Skeletal muscle satellite cell (primary cell): ENCODE measurements at regions not wholly inside any gene's neighbourhood (a gene's known extent, or its start where the extent isn't known, plus 50 kb on each side); places are given as distances from the start of the nearest gene placed in this dataset.
A peak's percentile ranks its signal among the peaks of the same experiment; 100 is the strongest.
"Not testable (repeated sequence)": the region's sequence is repeated elsewhere in the genome, so short reads cannot be mapped to it uniquely, and the experiment has no call there.

Experiments used
- H3K27me3 ChIP-seq: 2 replicates; pipeline ENCODE4 v1.7.0; 2013; ENCODE audit warnings: low read length; ENCODE audit not compliant: control insufficient read depth, insufficient read depth
- H3K36me3 ChIP-seq: 2 replicates; pipeline ENCODE4 v1.7.0; 2013; ENCODE audit warnings: mild to moderate bottlenecking, control low read depth, low read length; ENCODE audit not compliant: insufficient read depth
- H3K4me1 ChIP-seq: 2 replicates; pipeline ENCODE4 v1.7.0; 2013; ENCODE audit warnings: low read length; ENCODE audit not compliant: control insufficient read depth, insufficient read depth
- H3K4me2 ChIP-seq: 2 replicates; pipeline ENCODE4 v1.7.0; 2013; ENCODE audit warnings: mild to moderate bottlenecking, low read length
- H3K4me3 ChIP-seq: 2 replicates; pipeline ENCODE4 v1.7.0; 2013; ENCODE audit warnings: low read length
- H3K9ac ChIP-seq: 2 replicates; pipeline ENCODE4 v1.7.0; 2013; ENCODE audit warnings: mild to moderate bottlenecking, low read depth, low read length, moderate library complexity
- H3K9me3 ChIP-seq: replicated peaks from 2 replicates; pipeline ENCODE4 v1.7.0; 2013; ENCODE audit warnings: mild to moderate bottlenecking, control low read depth, low read length

DNA sequence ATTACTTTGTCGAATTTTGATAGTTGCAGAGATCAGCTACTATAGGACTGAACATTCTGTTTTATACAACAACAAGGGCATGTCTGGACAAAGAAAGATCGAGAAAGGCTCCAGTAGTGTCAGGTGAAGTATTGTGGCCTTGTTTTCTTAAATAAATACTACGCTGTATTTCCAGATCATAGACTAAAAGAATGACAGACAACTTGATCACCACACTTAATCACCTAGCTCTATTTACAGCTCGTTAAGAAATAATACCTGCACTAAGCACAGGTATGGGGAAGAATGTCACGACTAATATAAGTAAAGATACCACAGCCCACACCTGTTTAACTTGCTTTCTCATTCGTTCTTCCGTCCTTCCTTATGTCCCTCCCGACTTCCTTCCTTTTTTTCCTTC, 269.2 kb downstream of the HGF start:
- no peaks in the 10 kb centered on the region for H3K9me3 ChIP-seq
- no peaks in the 10 kb centered on the region for H3K36me3 ChIP-seq
- no peak overlapping the region for H3K4me3 ChIP-seq
- no peak overlapping the region for H3K9ac ChIP-seq
- H3K4me1 ChIP-seq = peaks cover 16% of the 10 kb centered on the region
- H3K4me2 ChIP-seq = no peak overlapping the region
- H3K27me3 ChIP-seq = no peaks in the 10 kb centered on the region

DNA sequence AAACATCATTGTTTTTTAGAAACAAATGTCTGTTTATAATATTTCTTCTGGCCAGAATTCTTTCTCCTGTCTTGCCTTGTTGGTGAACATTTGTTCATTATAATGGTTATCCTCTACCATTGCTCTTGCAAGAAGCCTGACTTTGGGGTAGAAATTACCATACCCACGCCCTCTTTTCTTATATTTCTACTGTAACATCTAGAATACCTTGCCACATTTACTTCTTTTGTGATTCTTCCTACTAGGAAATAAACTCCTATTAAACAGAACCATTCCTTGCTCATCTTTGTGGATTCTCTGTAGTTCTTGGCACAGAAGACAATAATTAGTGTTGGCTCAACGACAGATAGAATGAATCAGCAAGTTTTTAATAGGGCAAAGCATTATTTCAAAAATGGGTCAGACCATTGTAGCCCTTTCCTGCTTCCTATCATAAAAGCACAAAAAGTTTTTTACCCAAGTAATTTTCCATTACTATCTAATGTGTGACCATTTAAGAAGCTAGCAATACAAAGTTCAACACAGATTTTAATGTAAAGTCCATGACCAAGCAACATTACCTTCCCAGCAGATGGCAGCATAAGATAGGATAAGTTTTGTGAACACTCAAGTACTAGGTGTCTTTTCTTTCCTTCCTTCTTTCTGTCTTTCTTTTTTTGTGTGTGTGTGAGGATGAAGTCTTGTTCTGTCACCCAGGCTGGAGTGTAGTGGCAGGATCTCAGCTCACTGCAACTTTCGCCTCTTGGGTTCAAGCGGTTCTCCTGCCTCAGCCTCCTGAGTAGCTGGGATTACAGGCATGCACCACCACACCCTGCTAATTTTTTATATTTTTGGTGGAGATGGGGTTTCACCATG, 270.4 kb downstream of the HGF start:
- Histone ChIP-seq H3K4me3 (no peak overlapping the region), H3K9me3 (no peaks in the 10 kb centered on the region), H3K27me3 (no peaks in the 10 kb centered on the region), H3K36me3 (no peaks in the 10 kb centered on the region), H3K4me1 (peaks cover 16% of the 10 kb centered on the region), H3K9ac (peak overlapping the region; percentile 15), H3K4me2 (peak overlapping the region; percentile 23)

DNA sequence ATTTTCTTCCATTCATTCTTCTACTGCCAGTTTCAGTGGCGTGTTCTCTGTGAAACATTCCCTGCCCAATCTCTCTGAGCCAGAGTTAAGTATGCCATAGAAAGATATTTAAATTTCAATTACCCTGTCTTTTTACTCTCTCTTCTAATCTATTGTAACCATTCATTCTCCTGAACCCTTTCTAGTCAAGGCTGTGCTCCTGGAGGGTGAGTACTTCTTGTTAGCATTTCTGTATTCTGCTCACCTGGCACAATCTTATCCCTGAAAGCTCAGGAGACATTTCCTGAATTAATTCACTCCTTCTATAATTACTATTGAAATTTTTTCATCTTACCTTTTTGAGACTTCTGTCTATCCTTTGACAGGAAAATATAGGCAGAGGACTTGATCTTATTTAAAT, 271.7 kb downstream of the HGF start:
- H3K36me3 ChIP-seq = no peaks in the 10 kb centered on the region
- no peak overlapping the region for H3K4me2 ChIP-seq
- H3K9ac ChIP-seq = no peak overlapping the region
- no peak overlapping the region for H3K4me3 ChIP-seq
- no peaks in the 10 kb centered on the region for H3K27me3 ChIP-seq
- H3K4me1 ChIP-seq = peaks cover 16% of the 10 kb centered on the region
- H3K9me3 ChIP-seq = no peaks in the 10 kb centered on the region

DNA sequence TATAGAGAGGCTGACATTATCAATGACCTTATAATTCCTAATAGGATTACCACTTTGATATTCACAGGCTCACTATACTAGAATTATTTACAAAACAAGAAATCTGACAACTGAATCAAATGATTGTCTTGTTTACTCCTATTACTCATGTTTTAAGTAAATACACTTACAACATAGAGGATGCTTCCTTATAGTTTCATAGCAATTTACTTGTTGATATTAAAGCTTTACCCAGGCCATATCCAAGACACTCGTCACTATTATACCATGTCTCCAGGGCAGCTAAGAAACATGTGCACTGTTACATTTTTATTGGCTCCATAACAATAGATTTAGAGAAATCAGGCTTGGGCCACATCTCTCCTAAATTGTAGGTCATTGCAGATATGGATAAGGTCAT, 276.9 kb downstream of the HGF start:
- H3K4me3 ChIP-seq = no peak overlapping the region
- H3K27me3 ChIP-seq = no peaks in the 10 kb centered on the region
- H3K9me3 ChIP-seq = no peaks in the 10 kb centered on the region
- no peaks in the 10 kb centered on the region for H3K4me1 ChIP-seq
- no peaks in the 10 kb centered on the region for H3K36me3 ChIP-seq
- no peak overlapping the region for H3K4me2 ChIP-seq
- H3K9ac ChIP-seq = no peak overlapping the region

DNA sequence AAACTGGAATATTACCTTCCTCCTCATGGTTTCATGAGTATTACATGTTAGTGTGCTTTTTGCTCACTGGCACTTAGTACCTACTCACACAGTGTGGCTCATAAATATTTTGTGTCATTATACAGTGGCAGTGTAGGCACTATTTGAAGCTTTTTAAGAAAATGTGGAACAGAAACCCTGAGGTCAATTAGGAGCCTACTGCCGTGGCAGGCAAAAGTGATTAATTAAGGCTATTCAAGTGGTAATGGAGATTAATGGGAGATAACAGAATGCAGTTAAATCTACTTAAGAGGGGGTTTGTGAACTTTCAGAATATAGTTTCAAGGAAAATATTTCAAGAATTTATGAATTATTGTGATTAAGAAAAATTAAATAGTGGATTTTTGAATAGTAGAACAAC, 277.6 kb downstream of the HGF start:
- no peak overlapping the region for H3K4me3 ChIP-seq
- no peaks in the 10 kb centered on the region for H3K9me3 ChIP-seq
- no peaks in the 10 kb centered on the region for H3K27me3 ChIP-seq
- no peak overlapping the region for H3K9ac ChIP-seq
- H3K4me1 ChIP-seq = no peaks in the 10 kb centered on the region
- H3K4me2 ChIP-seq = no peak overlapping the region
- no peaks in the 10 kb centered on the region for H3K36me3 ChIP-seq

DNA sequence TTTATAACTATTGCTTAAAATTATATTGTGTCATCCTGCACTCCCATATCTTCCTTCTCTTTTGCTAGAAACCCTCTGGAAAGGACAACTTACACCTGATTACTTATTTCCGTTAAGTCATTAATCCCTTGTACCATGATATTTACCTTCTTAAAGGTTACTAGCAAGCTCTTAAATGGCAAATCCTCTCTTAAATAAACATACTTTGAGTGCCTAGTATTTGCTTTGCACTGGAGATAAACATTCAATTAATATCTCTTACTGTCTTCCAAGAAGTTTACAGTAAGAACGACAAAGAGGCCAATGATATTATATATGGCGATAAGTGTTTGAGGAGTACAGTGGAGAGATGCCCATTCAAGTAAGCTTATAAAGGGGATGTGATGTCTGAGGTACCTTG, 278.3 kb downstream of the HGF start:
- H3K4me3 ChIP-seq = no peak overlapping the region
- H3K9me3 ChIP-seq = no peaks in the 10 kb centered on the region
- H3K4me2 ChIP-seq = no peak overlapping the region
- H3K9ac ChIP-seq = no peak overlapping the region
- H3K36me3 ChIP-seq = no peaks in the 10 kb centered on the region
- no peaks in the 10 kb centered on the region for H3K27me3 ChIP-seq
- no peaks in the 10 kb centered on the region for H3K4me1 ChIP-seq

DNA sequence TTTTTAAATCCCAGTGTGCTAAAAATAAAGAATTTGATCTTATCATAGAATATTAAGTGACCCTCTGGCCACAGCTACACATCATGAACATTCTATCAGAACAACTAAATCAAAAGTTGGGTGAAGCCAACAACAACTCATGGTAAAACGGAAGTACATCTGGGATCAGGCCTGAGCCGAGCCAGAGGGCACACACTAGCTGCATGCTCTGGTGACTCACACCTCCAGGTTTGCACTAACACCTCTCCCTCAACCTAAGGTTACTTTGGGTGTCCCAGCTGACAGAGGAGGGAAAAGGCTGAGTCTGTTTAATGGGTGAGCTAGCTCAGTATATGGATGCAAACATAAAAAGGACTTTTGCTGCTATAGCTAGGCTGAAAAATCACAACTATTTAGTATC, 281.6 kb downstream of the HGF start:
- H3K9me3 ChIP-seq = no peaks in the 10 kb centered on the region

DNA sequence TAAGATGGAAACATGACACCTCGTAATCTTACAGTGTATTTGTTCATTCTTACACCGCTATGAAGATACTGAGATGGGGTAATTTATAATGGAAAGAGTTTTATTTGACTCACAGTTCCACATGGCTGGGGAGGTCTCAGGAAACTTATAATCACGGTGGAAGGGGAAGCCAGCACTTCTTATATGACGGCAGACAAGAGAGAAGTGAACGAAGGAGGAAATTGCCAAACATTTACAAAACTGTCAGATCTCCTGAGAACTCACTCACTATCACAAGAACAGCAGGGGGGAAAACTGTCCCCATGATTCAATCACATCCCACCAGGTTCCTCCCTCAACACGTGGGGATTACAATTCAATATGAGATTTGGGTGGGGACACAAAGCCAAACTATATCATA, 282.3 kb downstream of the HGF start:
- Histone ChIP-seq H3K9ac (no peak overlapping the region), H3K4me2 (no peak overlapping the region), H3K36me3 (no peaks in the 10 kb centered on the region), H3K27me3 (no peaks in the 10 kb centered on the region), H3K4me3 (no peak overlapping the region), H3K4me1 (peaks cover 3% of the 10 kb centered on the region), H3K9me3 (no peaks in the 10 kb centered on the region)

More for the DNA sequence above, 281.6 kb downstream of the HGF start:
- no peak overlapping the region for H3K4me3 ChIP-seq
- H3K27me3 ChIP-seq = no peaks in the 10 kb centered on the region
- H3K4me2 ChIP-seq = no peak overlapping the region
- no peaks in the 10 kb centered on the region for H3K36me3 ChIP-seq
- H3K4me1 ChIP-seq = peaks cover 3% of the 10 kb centered on the region
- H3K9ac ChIP-seq = no peak overlapping the region

DNA sequence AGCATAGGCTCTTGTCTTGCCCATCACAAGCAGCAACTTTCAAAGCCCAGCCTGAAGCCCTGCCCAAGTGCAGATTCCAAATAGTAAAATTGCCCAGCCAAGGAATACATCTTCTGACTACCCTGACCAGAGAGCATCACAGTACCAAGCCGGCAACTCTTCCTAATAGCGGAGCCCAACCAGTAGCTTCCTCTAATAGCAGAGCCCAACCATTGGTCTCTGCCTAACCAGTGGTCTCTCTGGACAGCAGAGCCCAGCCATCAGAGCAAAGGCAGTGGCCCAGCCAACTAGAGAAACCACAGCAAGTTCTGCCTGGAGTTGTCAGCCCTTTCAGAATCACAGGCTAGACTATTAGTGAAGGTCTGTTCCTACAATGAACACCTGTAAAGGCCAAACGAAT, 285.6 kb downstream of the HGF start:
- no peak overlapping the region for H3K9ac ChIP-seq
- H3K9me3 ChIP-seq = no peaks in the 10 kb centered on the region
- no peak overlapping the region for H3K4me2 ChIP-seq
- H3K4me1 ChIP-seq = peaks cover 3% of the 10 kb centered on the region
- H3K27me3 ChIP-seq = no peaks in the 10 kb centered on the region
- H3K36me3 ChIP-seq = no peaks in the 10 kb centered on the region
- no peak overlapping the region for H3K4me3 ChIP-seq

DNA sequence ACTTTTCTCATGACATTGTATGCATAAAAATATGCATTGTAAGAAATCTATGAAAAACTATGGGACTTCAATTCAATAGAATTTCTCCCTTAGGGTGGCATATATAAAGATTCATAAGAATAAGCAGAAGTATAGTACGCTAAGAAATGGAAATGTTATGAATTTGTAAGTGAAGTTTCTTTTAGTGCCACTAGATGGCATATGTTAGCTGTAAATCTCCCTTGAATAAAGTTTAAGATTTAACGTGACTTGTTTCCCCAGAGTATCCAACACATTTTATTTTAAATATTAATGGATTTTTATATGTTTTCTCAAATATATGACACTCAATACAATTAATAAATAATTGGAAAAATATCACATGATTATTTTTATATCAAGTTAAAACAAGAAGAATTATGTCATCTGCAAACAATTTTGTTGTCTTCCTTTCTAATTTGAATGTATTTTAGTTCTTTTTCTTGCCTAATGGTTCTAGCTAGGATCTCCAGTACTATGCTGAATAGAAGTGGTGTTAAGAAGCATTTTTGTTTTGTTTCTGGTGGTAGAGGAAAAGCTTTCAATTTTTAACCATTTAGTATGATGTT, 287.2 kb downstream of the HGF start:
- Histone ChIP-seq H3K9ac (no peak overlapping the region), H3K4me1 (peaks cover 3% of the 10 kb centered on the region), H3K9me3 (no peaks in the 10 kb centered on the region), H3K36me3 (no peaks in the 10 kb centered on the region), H3K27me3 (no peaks in the 10 kb centered on the region), H3K4me2 (no peak overlapping the region), H3K4me3 (no peak overlapping the region)

DNA sequence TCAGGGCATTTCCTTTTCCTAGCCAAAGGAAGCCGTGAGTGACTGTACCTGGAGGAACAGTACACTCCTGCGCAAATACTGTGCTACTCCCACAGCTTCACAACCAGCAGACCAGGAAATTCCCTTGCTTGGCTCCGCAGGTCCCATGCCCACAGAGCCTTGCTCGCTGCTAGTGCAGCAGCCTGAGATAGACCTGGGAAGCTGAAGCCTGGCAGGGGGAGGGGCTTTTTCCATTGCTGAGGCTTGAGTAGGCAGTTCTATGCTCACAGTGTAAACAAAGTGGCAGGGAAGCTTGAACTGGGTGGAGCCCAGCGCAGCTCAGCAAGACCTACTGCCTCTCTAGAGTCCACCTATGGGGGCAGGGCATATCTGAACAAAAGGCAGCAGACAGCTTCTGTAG, 291.2 kb downstream of the HGF start:
- Histone ChIP-seq H3K4me2 (no peak overlapping the region), H3K4me1 (no peaks in the 10 kb centered on the region), H3K4me3 (no peak overlapping the region), H3K9ac (no peak overlapping the region), H3K27me3 (no peaks in the 10 kb centered on the region), H3K9me3 (no peaks in the 10 kb centered on the region), H3K36me3 (no peaks in the 10 kb centered on the region)

DNA sequence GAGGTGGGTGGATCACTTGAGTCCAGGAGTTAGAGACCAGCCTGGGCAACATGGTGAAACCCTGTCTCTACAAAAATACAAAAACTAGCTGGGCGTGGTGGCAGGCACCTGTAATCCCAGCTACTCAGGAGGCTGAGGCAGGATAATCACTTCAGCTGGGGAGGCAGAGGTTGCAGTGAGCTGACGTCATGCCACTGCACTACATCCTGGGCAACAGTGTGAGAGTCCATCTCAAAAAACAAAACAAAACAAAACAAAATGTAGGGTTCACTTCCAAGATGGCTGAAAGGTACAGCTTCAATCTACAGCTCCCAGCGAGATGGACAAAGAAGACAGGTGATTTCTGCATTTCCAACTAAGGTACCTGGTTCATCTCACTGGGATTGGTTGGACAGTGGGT, 291.6 kb downstream of the HGF start:
- H3K4me1 ChIP-seq, H3K4me3 ChIP-seq, H3K36me3 ChIP-seq, H3K9me3 ChIP-seq, H3K4me2 ChIP-seq, H3K9ac ChIP-seq, H3K27me3 ChIP-seq: not testable (repeated sequence)
